PFSK-1 (cell line): ENCODE measurements at regions not wholly inside any gene's neighbourhood (a gene's known extent, or its start where the extent isn't known, plus 50 kb on each side); places are given as distances from the start of the nearest gene placed in this dataset.

ENCODE experiments used
- FOXP2 ChIP-seq: optimal IDR thresholded peaks from 2 replicates; pipeline ENCODE3; 2011; ENCODE audit warnings: borderline replicate concordance, control low read depth, inconsistent platforms; ENCODE audit not compliant: insufficient read depth; ENCODE audit errors: extremely low read length, extremely low read depth
- POLR2AphosphoS5 ChIP-seq: IDR thresholded peaks from 2 replicates; pipeline ENCODE4 v1.6.1; 2012; ENCODE audit warnings: low read depth, mild to moderate bottlenecking, control low read depth, low read length, moderate library complexity
- SIN3A ChIP-seq: IDR thresholded peaks from 2 replicates; pipeline ENCODE4 v1.6.1; 2012; ENCODE audit warnings: mild to moderate bottlenecking, low read length, moderate library complexity, borderline replicate concordance; ENCODE audit not compliant: insufficient read depth
- TAF1 ChIP-seq: IDR thresholded peaks from 2 replicates; pipeline ENCODE4 v1.6.1; 2012; ENCODE audit warnings: low read length, control low read depth, borderline replicate concordance; ENCODE audit not compliant: insufficient read depth
- TF ChIP-seq, protein P1 (sequence below), 2 experiments: IDR thresholded peaks; 2 replicates each; pipeline versions ENCODE4 v1.6.1 to v1.8.0; 2011 to 2012; ENCODE audit warnings: low read depth in 2 of 2, low read length in 2 of 2, control low read depth in 1 of 2, inconsistent platforms in 1 of 2, mild to moderate bottlenecking in 1 of 2, moderate library complexity in 1 of 2; ENCODE audit not compliant: insufficient read depth in 1 of 2

DNA sequence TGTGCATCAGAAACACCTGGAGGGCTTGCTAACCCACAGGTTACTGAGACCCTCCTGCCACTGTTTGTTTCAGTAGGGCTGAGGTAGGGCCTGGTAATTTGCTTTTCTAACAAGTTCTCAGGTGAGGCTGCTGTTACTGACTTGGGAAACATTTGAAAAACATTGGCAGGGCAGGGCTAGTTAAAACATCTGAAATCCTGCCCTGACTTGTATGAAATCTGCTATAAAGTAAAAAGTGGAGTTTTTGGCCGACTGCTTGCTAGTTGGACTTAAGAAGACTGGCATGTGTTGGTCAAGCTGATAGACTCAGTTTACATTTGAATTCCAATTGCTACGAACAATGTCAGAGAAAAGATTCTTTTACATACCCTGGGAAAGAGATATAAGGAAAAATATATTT lies 111.6 kb upstream of the DLX2 start:
- TF ChIP-seq, protein P1, sequence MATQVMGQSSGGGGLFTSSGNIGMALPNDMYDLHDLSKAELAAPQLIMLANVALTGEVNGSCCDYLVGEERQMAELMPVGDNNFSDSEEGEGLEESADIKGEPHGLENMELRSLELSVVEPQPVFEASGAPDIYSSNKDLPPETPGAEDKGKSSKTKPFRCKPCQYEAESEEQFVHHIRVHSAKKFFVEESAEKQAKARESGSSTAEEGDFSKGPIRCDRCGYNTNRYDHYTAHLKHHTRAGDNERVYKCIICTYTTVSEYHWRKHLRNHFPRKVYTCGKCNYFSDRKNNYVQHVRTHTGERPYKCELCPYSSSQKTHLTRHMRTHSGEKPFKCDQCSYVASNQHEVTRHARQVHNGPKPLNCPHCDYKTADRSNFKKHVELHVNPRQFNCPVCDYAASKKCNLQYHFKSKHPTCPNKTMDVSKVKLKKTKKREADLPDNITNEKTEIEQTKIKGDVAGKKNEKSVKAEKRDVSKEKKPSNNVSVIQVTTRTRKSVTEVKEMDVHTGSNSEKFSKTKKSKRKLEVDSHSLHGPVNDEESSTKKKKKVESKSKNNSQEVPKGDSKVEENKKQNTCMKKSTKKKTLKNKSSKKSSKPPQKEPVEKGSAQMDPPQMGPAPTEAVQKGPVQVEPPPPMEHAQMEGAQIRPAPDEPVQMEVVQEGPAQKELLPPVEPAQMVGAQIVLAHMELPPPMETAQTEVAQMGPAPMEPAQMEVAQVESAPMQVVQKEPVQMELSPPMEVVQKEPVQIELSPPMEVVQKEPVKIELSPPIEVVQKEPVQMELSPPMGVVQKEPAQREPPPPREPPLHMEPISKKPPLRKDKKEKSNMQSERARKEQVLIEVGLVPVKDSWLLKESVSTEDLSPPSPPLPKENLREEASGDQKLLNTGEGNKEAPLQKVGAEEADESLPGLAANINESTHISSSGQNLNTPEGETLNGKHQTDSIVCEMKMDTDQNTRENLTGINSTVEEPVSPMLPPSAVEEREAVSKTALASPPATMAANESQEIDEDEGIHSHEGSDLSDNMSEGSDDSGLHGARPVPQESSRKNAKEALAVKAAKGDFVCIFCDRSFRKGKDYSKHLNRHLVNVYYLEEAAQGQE (IDR thresholded peaks at IDR 0.05; ENCODE audit: insufficient read depth in 1 of 2, low read depth in 2 of 2, low read length in 2 of 2), result no peak
- TF ChIP-seq FOXP2 (no peak), TAF1 (no peak), SIN3A (no peak), POLR2AphosphoS5 (no peak)

DNA sequence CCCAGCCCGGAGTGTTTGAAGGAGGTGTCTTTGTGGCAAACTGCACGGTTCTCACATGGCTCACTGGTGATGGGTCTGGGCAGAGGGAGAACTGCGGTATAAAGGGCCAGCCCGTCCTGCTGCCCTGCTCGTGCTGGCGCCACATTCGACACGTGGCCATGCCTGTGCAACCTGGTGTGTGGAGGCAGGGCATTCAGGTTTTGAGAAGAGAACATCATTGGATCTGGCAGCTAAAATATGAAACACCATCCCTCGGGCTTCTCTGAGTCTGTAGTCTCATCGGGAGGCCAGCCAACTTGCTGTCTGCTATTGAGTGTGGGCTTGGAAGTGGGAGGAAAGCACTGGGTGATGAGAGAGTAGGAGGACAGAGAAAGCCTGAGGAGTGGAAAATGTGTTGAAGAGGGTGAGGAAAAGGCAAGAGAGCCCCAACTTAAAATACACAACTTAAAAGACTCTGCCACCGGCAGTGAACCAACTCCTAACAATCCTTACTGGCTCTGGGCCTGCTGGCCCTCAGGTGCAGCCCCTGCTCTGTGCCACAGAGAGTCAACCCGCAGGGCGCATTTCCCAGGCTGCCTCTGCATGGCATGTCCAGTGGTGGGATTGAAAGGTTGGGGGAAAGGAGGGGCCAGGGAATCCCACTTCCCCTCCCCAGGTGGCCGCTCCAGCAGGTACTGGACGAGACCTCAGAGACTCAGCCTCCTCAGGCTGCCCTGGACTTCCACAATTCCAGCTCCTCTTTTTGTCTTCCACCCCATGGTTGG lies 112.7 kb upstream of the DLX2 start:
- TF ChIP-seq FOXP2 (no peak), TAF1 (no peak), POLR2AphosphoS5 (no peak), SIN3A (no peak)
- TF ChIP-seq, protein P1 (IDR thresholded peaks at IDR 0.05; ENCODE audit: insufficient read depth in 1 of 2, low read depth in 2 of 2, low read length in 2 of 2), result no peak

DNA sequence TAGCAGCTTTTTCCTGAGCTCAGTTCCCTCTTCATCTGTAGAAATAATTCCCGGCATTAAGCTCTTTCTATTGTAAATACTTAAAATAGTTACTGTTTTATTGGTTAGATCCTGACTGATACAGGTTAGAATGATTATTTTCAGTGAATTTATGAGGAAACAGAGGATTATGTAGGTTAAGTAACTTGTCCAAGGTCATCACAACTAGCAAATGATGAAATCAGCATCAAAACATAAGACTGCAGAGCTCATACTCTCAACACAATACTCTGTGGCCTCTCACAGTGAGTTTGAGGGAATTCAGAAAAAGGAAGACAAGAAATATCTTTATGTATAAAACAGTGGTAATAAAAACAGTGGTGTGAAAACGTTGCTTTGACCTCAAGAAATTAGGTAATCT lies 113.2 kb upstream of the DLX2 start:
- TF ChIP-seq, protein P1 (IDR thresholded peaks at IDR 0.05; ENCODE audit: insufficient read depth in 1 of 2, low read depth in 2 of 2, low read length in 2 of 2), result no peak
- TF ChIP-seq POLR2AphosphoS5 (no peak), FOXP2 (no peak), TAF1 (no peak), SIN3A (no peak)

DNA sequence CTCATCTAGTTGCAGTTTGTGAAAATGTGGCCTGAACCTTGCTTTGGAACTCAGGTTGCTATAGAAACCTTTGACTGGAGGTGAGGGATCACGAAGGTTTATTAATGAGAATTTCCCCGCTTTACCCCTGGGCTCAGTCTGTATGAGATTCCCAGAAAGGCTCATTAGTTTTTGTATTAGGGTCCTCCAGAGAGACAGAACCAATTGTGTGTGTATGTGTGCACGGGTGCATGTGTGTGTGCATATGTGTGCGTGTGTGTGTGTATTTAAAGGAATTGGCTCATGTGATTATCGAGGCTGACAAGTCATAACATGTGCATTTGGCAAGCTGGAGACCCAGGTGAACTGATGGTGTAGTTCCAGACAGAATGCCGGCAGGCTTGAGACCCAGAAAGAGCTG lies 113.8 kb upstream of the DLX2 start:
- TF ChIP-seq POLR2AphosphoS5, result no peak
- TF ChIP-seq, protein P1 (IDR thresholded peaks at IDR 0.05; ENCODE audit: insufficient read depth in 1 of 2, low read depth in 2 of 2, low read length in 2 of 2), result no peak
- TF ChIP-seq FOXP2, result no peak
- TF ChIP-seq TAF1, result no peak
- TF ChIP-seq SIN3A, result no peak

DNA sequence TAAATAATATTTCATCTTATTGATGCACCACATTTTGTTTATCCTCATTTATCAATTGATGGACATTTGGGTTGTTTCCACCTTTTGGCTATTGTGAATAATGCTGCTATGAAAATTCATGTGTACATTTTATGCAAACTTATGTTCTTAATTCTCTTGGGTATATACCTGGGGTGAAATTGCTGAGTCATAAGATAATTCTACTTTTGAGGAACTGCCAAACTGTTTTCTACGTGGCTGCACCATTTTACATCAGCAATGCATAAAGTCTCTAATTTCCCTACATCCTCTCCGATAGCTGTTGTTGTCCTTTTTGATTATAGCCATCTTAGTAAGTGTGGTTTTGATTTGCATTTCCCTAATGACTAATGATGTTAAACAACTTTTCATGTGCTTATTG lies 116.5 kb upstream of the DLX2 start:
- TF ChIP-seq POLR2AphosphoS5, result no peak
- TF ChIP-seq SIN3A, result no peak
- TF ChIP-seq TAF1, result no peak
- no peak for TF ChIP-seq FOXP2
- TF ChIP-seq, protein P1 (IDR thresholded peaks at IDR 0.05; ENCODE audit: insufficient read depth in 1 of 2, low read depth in 2 of 2, low read length in 2 of 2), result no peak
